Mammary epithelial cell (primary cell): ENCODE measurements at regions not wholly inside any gene's neighbourhood (a gene's known extent, or its start where the extent isn't known, plus 50 kb on each side); places are given as distances from the start of the nearest gene placed in this dataset.

Experiments used
- CTCF ChIP-seq, 2 donors: IDR thresholded peaks in 1 of 2; conservative IDR thresholded peaks in 1 of 2; 2 replicates each; pipeline ENCODE4 v1.5.1; 2011 to 2012; ENCODE audit warnings: inconsistent platforms in 2 of 2, low read length in 2 of 2, mild to moderate bottlenecking in 2 of 2, control low read depth in 1 of 2, low read depth in 1 of 2; ENCODE audit not compliant: insufficient read depth in 1 of 2; ENCODE audit errors: extremely low read depth in 1 of 2
- EZH2 ChIP-seq: IDR thresholded peaks from 2 replicates; pipeline ENCODE4 v1.6.1; 2012; ENCODE audit warnings: low read length, inconsistent platforms, borderline replicate concordance

GRCh38 chr1:67580691-67581403 lies 104.2 kb upstream of the GADD45A start:
- no peak for TF ChIP-seq CTCF (conservative IDR thresholded peaks at IDR 0.05 in 1 of 2, IDR thresholded peaks at IDR 0.05 in 1 of 2; ENCODE audit: extremely low read depth in 1 of 2, insufficient read depth in 1 of 2, low read depth in 1 of 2, low read length in 2 of 2)
- no peak for TF ChIP-seq EZH2
